Activated CD4-positive, alpha-beta memory T cell treated with anti-CD3 and anti-CD28 coated beads for 36 hours (primary cell): ENCODE measurements at regions not wholly inside any gene's neighbourhood (a gene's known extent, or its start where the extent isn't known, plus 50 kb on each side); places are given as distances from the start of the nearest gene placed in this dataset.
"Not testable (repeated sequence)": the region's sequence is repeated elsewhere in the genome, so short reads cannot be mapped to it uniquely, and the experiment has no call there.

Source experiments
- CTCF ChIA-PET: fragments of 350-600 bp; sonication (Branson Sonifier 250); formaldehyde crosslinking; loops from one replicate; lab custom pipeline; 2021; ENCODE audit warnings: antibody characterized with exemption, inconsistent platforms; lab: Charles Lee
- POLR2A ChIA-PET: fragments of 350-600 bp; sonication (Branson Sonifier 250); formaldehyde crosslinking; loops from one replicate; lab custom pipeline; 2021; ENCODE audit warnings: antibody characterized with exemption; lab: Charles Lee
- DNase-seq: peaks from one replicate; pipeline ENCODE4 v3.0.0-alpha.2; 2020
- H3K27ac Mint-ChIP-seq: one replicate; pipeline ENCODE4 v1.8.0; 2021; ENCODE audit warnings: mixed read lengths
- H3K27me3 Mint-ChIP-seq: one replicate; pipeline ENCODE4 v1.8.0; 2021; ENCODE audit warnings: mixed read lengths
- H3K36me3 Mint-ChIP-seq: one replicate; pipeline ENCODE4 v1.8.0; 2021; ENCODE audit warnings: mixed read lengths
- H3K4me1 Mint-ChIP-seq: one replicate; pipeline ENCODE4 v1.8.0; 2021; ENCODE audit warnings: low read depth, mixed read lengths
- H3K4me3 Mint-ChIP-seq: one replicate; pipeline ENCODE4 v1.8.0; 2021; ENCODE audit warnings: mild to moderate bottlenecking, mixed read lengths
- H3K9me3 Mint-ChIP-seq: one replicate; pipeline ENCODE4 v1.8.0; 2021; ENCODE audit warnings: mixed read lengths
- intact Hi-C: fragments of 100-400 bp; cut with micrococcal nuclease; formaldehyde crosslinking; loops from one replicate; pipeline ENCODE4 v1.15.1; 2023

GRCh38 chr3:80675790-80676189 lies 908.0 kb upstream of the ROBO1 start:
- Mint-ChIP-seq H3K27ac (no peak overlapping the region), H3K9me3 (peaks cover 10% of the 10 kb centered on the region), H3K4me3 (no peak overlapping the region), H3K36me3 (no peaks in the 10 kb centered on the region), H3K27me3 (no peaks in the 10 kb centered on the region), H3K4me1 (no peaks in the 10 kb centered on the region)
- ChIA-PET POLR2A (no interaction called here), CTCF (no interaction called here)
- DNase-seq: no peak
- intact Hi-C loops: no loop called here

- no peak overlapping the region for H3K27ac Mint-ChIP-seq
- no peak for DNase-seq
- H3K9me3 Mint-ChIP-seq: peaks cover 22% of the 10 kb centered on the region
- ChIA-PET POLR2A (no interaction called here), CTCF (no interaction called here)
- H3K27me3 Mint-ChIP-seq: no peaks in the 10 kb centered on the region
- no peak overlapping the region for H3K4me3 Mint-ChIP-seq
- H3K36me3 Mint-ChIP-seq: no peaks in the 10 kb centered on the region
- intact Hi-C loops: no loop called here
- no peaks in the 10 kb centered on the region for H3K4me1 Mint-ChIP-seq
These were observed 900.9 kb upstream of the ROBO1 start for GRCh38 chr3:80668600-80669294.

DNA sequence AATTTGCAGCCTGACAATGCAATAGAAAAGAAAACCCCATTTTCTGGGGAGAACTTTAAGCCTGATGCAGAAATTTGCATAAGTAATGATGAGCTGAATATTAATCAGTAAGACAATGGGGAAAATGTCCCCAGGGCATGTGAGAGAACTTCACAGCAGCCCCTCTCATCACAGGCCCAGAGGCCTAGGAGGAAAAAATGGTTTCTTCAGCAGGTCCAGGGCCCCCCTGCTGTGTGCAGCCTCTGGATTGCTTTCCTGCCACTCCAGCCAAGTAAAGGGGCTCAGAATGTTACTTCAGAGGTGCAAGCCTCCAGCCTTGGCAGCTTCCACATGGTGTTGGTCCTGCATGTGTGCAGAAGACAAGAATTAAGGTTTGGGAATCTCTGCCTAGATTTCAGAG lies 900.3 kb upstream of the ROBO1 start:
- Mint-ChIP-seq H3K27me3 (no peaks in the 10 kb centered on the region), H3K27ac (no peak overlapping the region), H3K4me3 (no peak overlapping the region), H3K4me1 (no peaks in the 10 kb centered on the region), H3K36me3 (no peaks in the 10 kb centered on the region), H3K9me3 (peaks cover 22% of the 10 kb centered on the region)
- ChIA-PET CTCF (no interaction called here), POLR2A (no interaction called here)
- no peak for DNase-seq
- intact Hi-C loops: no loop called here

GRCh38 chr3:80663426-80663825 lies 895.6 kb upstream of the ROBO1 start:
- CTCF ChIA-PET: no interaction called here
- H3K4me1 Mint-ChIP-seq: no peaks in the 10 kb centered on the region

DNA sequence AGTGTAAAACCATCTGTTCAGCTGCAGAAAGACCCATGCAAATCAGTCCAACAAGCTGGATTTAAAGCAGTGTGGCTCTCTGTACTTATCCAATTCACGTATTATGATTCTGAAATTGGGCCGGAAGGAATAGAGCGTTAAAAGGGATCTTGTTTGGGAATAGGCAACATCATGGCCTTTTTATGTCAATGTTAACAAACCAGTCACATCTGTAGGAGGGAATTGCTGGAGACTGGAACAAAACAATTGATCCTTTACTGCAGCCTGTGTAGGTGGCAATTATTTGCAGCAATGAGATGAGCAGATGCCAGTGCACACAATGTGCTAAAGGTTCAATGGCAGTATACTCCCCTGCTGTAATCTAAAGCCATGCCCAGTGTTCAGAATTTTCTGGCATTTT lies 887.4 kb upstream of the ROBO1 start:
- Mint-ChIP-seq H3K27ac (no peak overlapping the region), H3K9me3 (peaks cover 32% of the 10 kb centered on the region), H3K36me3 (no peaks in the 10 kb centered on the region), H3K27me3 (no peaks in the 10 kb centered on the region), H3K4me1 (no peaks in the 10 kb centered on the region), H3K4me3 (no peak overlapping the region)
- ChIA-PET CTCF (no interaction called here), POLR2A (no interaction called here)
- no peak for DNase-seq
- intact Hi-C loops: no loop called here

More at GRCh38 chr3:80663426-80663825, 895.6 kb upstream of the ROBO1 start:
- DNase-seq: no peak
- H3K4me3 Mint-ChIP-seq: no peak overlapping the region
- POLR2A ChIA-PET: no interaction called here
- H3K27ac Mint-ChIP-seq: no peak overlapping the region
- H3K27me3 Mint-ChIP-seq: no peaks in the 10 kb centered on the region
- peaks cover 18% of the 10 kb centered on the region for H3K9me3 Mint-ChIP-seq
- intact Hi-C loops: no loop called here
- no peaks in the 10 kb centered on the region for H3K36me3 Mint-ChIP-seq

- no peaks in the 10 kb centered on the region for H3K36me3 Mint-ChIP-seq
- POLR2A ChIA-PET: no interaction called here
These were observed 881.4 kb upstream of the ROBO1 start for GRCh38 chr3:80649170-80649569.

GRCh38 chr3:80643421-80643820 lies 875.6 kb upstream of the ROBO1 start:
- DNase-seq: no peak
- no peak overlapping the region for H3K27ac Mint-ChIP-seq
- H3K9me3 Mint-ChIP-seq: peaks cover 14% of the 10 kb centered on the region
- no peak overlapping the region for H3K4me3 Mint-ChIP-seq
- POLR2A ChIA-PET: no interaction called here
- H3K27me3 Mint-ChIP-seq: no peaks in the 10 kb centered on the region
- H3K4me1 Mint-ChIP-seq: no peaks in the 10 kb centered on the region
- intact Hi-C loops: no loop called here
- no peaks in the 10 kb centered on the region for H3K36me3 Mint-ChIP-seq
- CTCF ChIA-PET: no interaction called here

More at GRCh38 chr3:80649170-80649569, 881.4 kb upstream of the ROBO1 start:
- Mint-ChIP-seq H3K27ac (no peak overlapping the region), H3K9me3 (peaks cover 14% of the 10 kb centered on the region), H3K4me3 (no peak overlapping the region), H3K27me3 (no peaks in the 10 kb centered on the region), H3K4me1 (no peaks in the 10 kb centered on the region)
- CTCF ChIA-PET: no interaction called here
- no peak for DNase-seq
- intact Hi-C loops: no loop called here

DNA sequence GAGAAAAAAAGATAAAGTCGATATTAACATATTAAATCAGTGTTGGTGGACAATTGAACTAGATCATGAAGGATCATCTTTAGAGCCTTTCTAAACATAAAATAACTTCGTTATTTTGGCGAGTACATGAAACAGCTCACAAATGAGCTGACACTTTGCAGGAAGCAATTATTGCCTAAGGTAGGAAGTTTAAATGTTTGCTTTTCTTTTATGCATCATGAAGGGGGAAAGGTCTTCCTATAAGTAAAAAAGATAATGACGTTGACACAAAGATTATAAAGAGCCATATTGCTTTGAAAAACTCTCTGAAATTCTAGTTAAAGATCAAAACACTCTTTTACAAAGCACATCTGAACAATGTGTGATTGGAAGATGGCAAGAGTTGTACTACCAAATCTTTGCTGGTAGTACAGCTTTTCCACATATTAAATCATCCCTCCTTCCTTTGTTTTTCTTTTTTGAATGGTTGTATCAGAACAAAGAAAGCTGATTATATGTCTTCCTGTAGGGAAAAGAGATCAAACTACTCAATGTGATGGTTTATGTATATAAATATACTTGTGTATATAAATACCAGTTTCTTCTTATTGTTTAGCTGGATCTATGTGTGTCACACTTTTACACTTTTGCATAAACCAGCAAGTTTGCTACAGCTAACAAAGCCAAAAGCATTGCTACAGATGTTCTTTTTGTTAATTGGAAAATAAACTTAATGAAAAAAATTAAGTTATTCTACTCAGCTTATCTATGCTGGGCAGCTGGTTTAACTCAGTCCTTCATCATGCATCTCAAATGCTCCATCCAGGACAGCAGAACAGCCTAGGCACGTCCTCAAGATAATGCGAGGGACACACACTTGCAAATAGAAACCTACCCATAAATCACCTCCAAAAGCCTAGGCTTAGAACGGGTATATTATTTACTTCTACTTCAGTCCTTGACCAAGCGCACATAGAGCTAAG lies 850.8 kb upstream of the ROBO1 start:
- H3K9me3 Mint-ChIP-seq: peaks cover 15% of the 10 kb centered on the region
- no peaks in the 10 kb centered on the region for H3K36me3 Mint-ChIP-seq
- H3K27ac Mint-ChIP-seq: no peak overlapping the region
- no peak for DNase-seq
- no peaks in the 10 kb centered on the region for H3K4me1 Mint-ChIP-seq
- ChIA-PET CTCF (no interaction called here), POLR2A (no interaction called here)
- intact Hi-C loops: no loop called here
- H3K27me3 Mint-ChIP-seq: no peaks in the 10 kb centered on the region
- no peak overlapping the region for H3K4me3 Mint-ChIP-seq

DNA sequence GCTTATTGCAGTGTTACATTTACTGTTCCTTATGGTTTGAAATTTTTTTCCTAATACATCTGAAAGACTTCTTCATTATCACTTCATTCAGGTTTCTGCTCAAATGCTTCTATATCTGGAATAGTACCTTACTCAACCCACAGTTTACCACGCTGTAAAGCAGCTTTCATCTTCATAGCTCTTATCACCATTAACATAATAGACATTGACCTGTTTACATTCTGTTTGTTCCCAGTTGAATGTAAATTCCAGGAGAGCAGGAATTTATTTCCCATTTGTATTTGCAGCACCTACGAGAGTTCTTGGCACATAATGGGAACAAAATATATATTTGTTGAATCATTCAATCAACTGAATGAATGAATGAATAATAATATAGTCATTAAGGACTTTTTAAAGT lies 844.6 kb upstream of the ROBO1 start:
- no peaks in the 10 kb centered on the region for H3K27me3 Mint-ChIP-seq
- no peaks in the 10 kb centered on the region for H3K4me1 Mint-ChIP-seq
- CTCF ChIA-PET: no interaction called here
- intact Hi-C loops: no loop called here
- no peak overlapping the region for H3K27ac Mint-ChIP-seq
- peaks cover 12% of the 10 kb centered on the region for H3K9me3 Mint-ChIP-seq
- no peaks in the 10 kb centered on the region for H3K36me3 Mint-ChIP-seq
- DNase-seq: no peak
- POLR2A ChIA-PET: no interaction called here
- no peak overlapping the region for H3K4me3 Mint-ChIP-seq

DNA sequence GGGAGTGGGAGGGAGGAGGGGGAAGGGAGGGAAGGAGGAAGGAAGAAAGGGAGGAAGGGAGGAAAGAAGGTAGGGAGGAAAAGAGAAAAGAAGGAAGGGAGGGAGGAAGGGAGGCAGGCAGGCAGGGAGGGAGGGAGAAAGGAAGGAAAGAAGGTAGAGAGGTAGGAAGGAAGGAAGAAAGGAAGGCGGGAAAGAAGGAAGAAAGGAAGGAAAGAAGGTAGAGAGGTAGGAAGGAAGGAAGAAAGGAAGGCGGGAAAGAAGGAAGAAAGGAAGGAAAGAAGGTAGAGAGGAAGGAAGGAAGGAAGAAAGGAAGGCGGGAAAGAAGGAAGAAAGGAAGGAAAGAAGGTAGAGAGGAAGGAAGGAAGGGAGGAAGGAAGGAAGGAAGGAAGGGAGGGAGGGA lies 840.3 kb upstream of the ROBO1 start:
- H3K27me3 Mint-ChIP-seq, POLR2A ChIA-PET, H3K36me3 Mint-ChIP-seq, intact Hi-C loops, H3K4me3 Mint-ChIP-seq, DNase-seq, CTCF ChIA-PET, H3K4me1 Mint-ChIP-seq, H3K27ac Mint-ChIP-seq: not testable (repeated sequence)
- H3K9me3 Mint-ChIP-seq: peaks cover 13% of the 10 kb centered on the region

- Mint-ChIP-seq H3K9me3 (peaks cover 13% of the 10 kb centered on the region), H3K4me1 (no peaks in the 10 kb centered on the region), H3K4me3 (no peak overlapping the region), H3K27me3 (no peaks in the 10 kb centered on the region), H3K27ac (no peak overlapping the region), H3K36me3 (no peaks in the 10 kb centered on the region)
- intact Hi-C loops: no loop called here
- ChIA-PET CTCF (no interaction called here), POLR2A (no interaction called here)
- DNase-seq: no peak
These were observed 838.3 kb upstream of the ROBO1 start for GRCh38 chr3:80606073-80606472.

- no peak for DNase-seq
- H3K27me3 Mint-ChIP-seq: no peaks in the 10 kb centered on the region
- H3K27ac Mint-ChIP-seq: no peak overlapping the region
- peaks cover 41% of the 10 kb centered on the region for H3K9me3 Mint-ChIP-seq
- POLR2A ChIA-PET: no interaction called here
- CTCF ChIA-PET: no interaction called here
- H3K4me1 Mint-ChIP-seq: no peaks in the 10 kb centered on the region
- H3K4me3 Mint-ChIP-seq: no peak overlapping the region
- H3K36me3 Mint-ChIP-seq: no peaks in the 10 kb centered on the region
- intact Hi-C loops: no loop called here
These were observed 833.7 kb upstream of the ROBO1 start for GRCh38 chr3:80601479-80601878.
